HUES6 (cell line): ENCODE measurements at regions not wholly inside any gene's neighbourhood (a gene's known extent, or its start where the extent isn't known, plus 50 kb on each side); places are given as distances from the start of the nearest gene placed in this dataset.

Experiments used
- H3K27ac ChIP-seq: 2 replicates; pipeline ENCODE4 v1.7.0; 2013; ENCODE audit warnings: low read depth, mild to moderate bottlenecking, low read length, inconsistent platforms
- H3K27me3 ChIP-seq: 2 replicates; pipeline ENCODE4 v1.6.1; 2013; ENCODE audit warnings: low read length; ENCODE audit not compliant: control insufficient read depth, insufficient read depth
- H3K36me3 ChIP-seq: 2 replicates; pipeline ENCODE4 v1.6.1; 2013; ENCODE audit warnings: low read length; ENCODE audit not compliant: control insufficient read depth, insufficient read depth
- H3K4me1 ChIP-seq: 2 replicates; pipeline ENCODE4 v1.6.1; 2013; ENCODE audit warnings: low read length; ENCODE audit not compliant: control insufficient read depth, insufficient read depth
- H3K4me3 ChIP-seq: 2 replicates; pipeline ENCODE4 v1.5.1; 2013; ENCODE audit warnings: low read depth, low read length
- H3K9ac ChIP-seq: one replicate; pipeline ENCODE4 v1.6.1; 2013; ENCODE audit warnings: mild to moderate bottlenecking, low read length
- H3K9me3 ChIP-seq: 2 replicates; pipeline ENCODE4 v1.6.1; 2013; ENCODE audit warnings: low read depth, low read length; ENCODE audit not compliant: control insufficient read depth, insufficient read depth

- 0 out of 2 replicates have a peak, but pooled peaks cover 4% of the 10 kb centered on the region for H3K4me1 ChIP-seq
- H3K27me3 ChIP-seq: no peaks in the 10 kb centered on the region
- no peak overlapping the region for H3K4me3 ChIP-seq
- no peak overlapping the region for H3K9ac ChIP-seq
- H3K36me3 ChIP-seq: no peaks in the 10 kb centered on the region
- H3K27ac ChIP-seq: no peak overlapping the region
- peaks cover 15% of the 10 kb centered on the region for H3K9me3 ChIP-seq
Observed at GRCh38 chr2:43018179-43019024, 208.0 kb downstream of the ZFP36L2 start.

GRCh38 chr2:43013821-43014345 lies 212.5 kb downstream of the ZFP36L2 start:
- H3K4me3 ChIP-seq: no peak overlapping the region

GRCh38 chr2:43012966-43013365 lies 213.4 kb downstream of the ZFP36L2 start:
- no peak overlapping the region for H3K9ac ChIP-seq
- no peak overlapping the region for H3K27ac ChIP-seq
- no peaks in the 10 kb centered on the region for H3K36me3 ChIP-seq
- no peaks in the 10 kb centered on the region for H3K4me1 ChIP-seq
- H3K27me3 ChIP-seq: no peaks in the 10 kb centered on the region
- peaks cover 9% of the 10 kb centered on the region for H3K9me3 ChIP-seq
- no peak overlapping the region for H3K4me3 ChIP-seq

More at GRCh38 chr2:43013821-43014345, 212.5 kb downstream of the ZFP36L2 start:
- no peak overlapping the region for H3K9ac ChIP-seq
- no peak overlapping the region for H3K27ac ChIP-seq
- peaks cover 4% of the 10 kb centered on the region; the same call in 1 of the 2 replicates for H3K9me3 ChIP-seq
- H3K27me3 ChIP-seq: no peaks in the 10 kb centered on the region
- no peaks in the 10 kb centered on the region for H3K36me3 ChIP-seq
- H3K4me1 ChIP-seq: 0 out of 2 replicates have a peak, but pooled peaks cover 4% of the 10 kb centered on the region

- no peak overlapping the region for H3K4me3 ChIP-seq
- no peaks in the 10 kb centered on the region for H3K27me3 ChIP-seq
- H3K9me3 ChIP-seq: peaks cover 14% of the 10 kb centered on the region
- no peak overlapping the region for H3K9ac ChIP-seq
- H3K4me1 ChIP-seq: no peaks in the 10 kb centered on the region
- H3K36me3 ChIP-seq: no peaks in the 10 kb centered on the region
- H3K27ac ChIP-seq: no peak overlapping the region
Observed at GRCh38 chr2:43011158-43011491, 215.3 kb downstream of the ZFP36L2 start.

- no peaks in the 10 kb centered on the region for H3K36me3 ChIP-seq
- no peak overlapping the region for H3K9ac ChIP-seq
- H3K4me3 ChIP-seq: no peak overlapping the region
- no peak overlapping the region for H3K27ac ChIP-seq
- H3K9me3 ChIP-seq: peaks cover 14% of the 10 kb centered on the region
- no peaks in the 10 kb centered on the region for H3K27me3 ChIP-seq
- H3K4me1 ChIP-seq: no peaks in the 10 kb centered on the region
Observed at GRCh38 chr2:43010438-43011157, 215.8 kb downstream of the ZFP36L2 start.

GRCh38 chr2:43009448-43009847 lies 217.0 kb downstream of the ZFP36L2 start:
- H3K4me3 ChIP-seq: no peak overlapping the region
- no peaks in the 10 kb centered on the region for H3K36me3 ChIP-seq
- no peak overlapping the region for H3K27ac ChIP-seq
- no peaks in the 10 kb centered on the region for H3K27me3 ChIP-seq
- H3K4me1 ChIP-seq: 0 out of 2 replicates have a peak, but pooled peaks cover 6% of the 10 kb centered on the region
- H3K9me3 ChIP-seq: peaks cover 14% of the 10 kb centered on the region
- no peak overlapping the region for H3K9ac ChIP-seq

GRCh38 chr2:43008388-43008787 lies 216.0 kb upstream of the HAAO start:
- no peaks in the 10 kb centered on the region for H3K27me3 ChIP-seq
- no peak overlapping the region for H3K27ac ChIP-seq
- no peak overlapping the region for H3K9ac ChIP-seq
- peaks cover 14% of the 10 kb centered on the region for H3K9me3 ChIP-seq
- H3K4me1 ChIP-seq: 0 out of 2 replicates have a peak, but pooled peaks cover 6% of the 10 kb centered on the region
- H3K36me3 ChIP-seq: no peaks in the 10 kb centered on the region
- no peak overlapping the region for H3K4me3 ChIP-seq

- H3K9ac ChIP-seq: no peak overlapping the region
- no peaks in the 10 kb centered on the region for H3K27me3 ChIP-seq
- H3K4me3 ChIP-seq: no peak overlapping the region
- H3K9me3 ChIP-seq: peaks cover 14% of the 10 kb centered on the region
- 0 out of 2 replicates have a peak, but pooled peaks cover 6% of the 10 kb centered on the region for H3K4me1 ChIP-seq
- no peak overlapping the region for H3K27ac ChIP-seq
- H3K36me3 ChIP-seq: no peaks in the 10 kb centered on the region
Observed at GRCh38 chr2:43007901-43008300, 215.5 kb upstream of the HAAO start.

GRCh38 chr2:43006834-43007543 lies 214.6 kb upstream of the HAAO start:
- peaks cover 14% of the 10 kb centered on the region for H3K9me3 ChIP-seq
- no peaks in the 10 kb centered on the region for H3K27me3 ChIP-seq
- 0 out of 2 replicates have a peak, but pooled peaks cover 6% of the 10 kb centered on the region for H3K4me1 ChIP-seq
- H3K27ac ChIP-seq: no peak overlapping the region
- H3K4me3 ChIP-seq: no peak overlapping the region
- no peaks in the 10 kb centered on the region for H3K36me3 ChIP-seq
- H3K9ac ChIP-seq: no peak overlapping the region

GRCh38 chr2:43005975-43006833 lies 213.8 kb upstream of the HAAO start:
- H3K27me3 ChIP-seq: no peaks in the 10 kb centered on the region
- no peaks in the 10 kb centered on the region for H3K36me3 ChIP-seq
- no peak overlapping the region for H3K4me3 ChIP-seq
- peaks cover 10% of the 10 kb centered on the region for H3K9me3 ChIP-seq
- no peak overlapping the region for H3K27ac ChIP-seq
- 0 out of 2 replicates have a peak, but pooled peaks cover 6% of the 10 kb centered on the region for H3K4me1 ChIP-seq
- H3K9ac ChIP-seq: no peak overlapping the region
